ENCODE measurements at regions not wholly inside any gene's neighbourhood (a gene's known extent, or its start where the extent isn't known, plus 50 kb on each side); places are given as distances from the start of the nearest gene placed in this dataset.

DNA sequence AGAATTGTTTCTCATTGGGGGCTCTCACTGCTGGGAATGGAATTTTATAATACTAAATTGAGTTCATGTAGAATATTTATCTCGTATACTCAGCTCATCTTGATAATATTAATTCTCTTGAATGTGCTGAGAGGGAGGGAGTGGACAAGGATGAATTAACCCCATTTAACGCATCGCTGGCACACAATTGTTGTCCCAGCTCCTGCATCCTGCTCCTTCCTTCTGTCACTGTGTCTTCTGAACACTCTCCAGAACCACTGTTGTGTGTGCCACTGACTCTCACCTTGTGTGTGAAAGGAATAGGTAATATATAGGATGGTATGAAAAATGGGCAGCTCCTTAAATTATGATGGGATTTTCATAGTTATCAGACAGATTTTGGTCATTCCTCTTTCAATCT is 267.3 kb downstream of the MTRR start:
- H3K36me3 Mint-ChIP-seq: no peaks in the 10 kb centered on the region
- H3K9me3 Mint-ChIP-seq: no peaks in the 10 kb centered on the region
- ChIA-PET CTCF (interaction anchor here (1.5 kb wide), 1 partner anchor 208 kb away, joined by 3 read pairs; no protein-coding TSS in a partner anchor), POLR2A (no interaction called here)
- TF ChIP-seq ZNF416 (CRISPR knock-in tag; IDR thresholded peaks at IDR 0.05) (no peak), IRF2 (CRISPR knock-in tag; IDR thresholded peaks at IDR 0.05; ENCODE audit: borderline replicate concordance, low read depth) (no peak), PRRX2 (CRISPR knock-in tag; IDR thresholded peaks at IDR 0.05) (no peak), TCF7 (CRISPR knock-in tag; IDR thresholded peaks at IDR 0.05; ENCODE audit: low read depth) (no peak), PRDM15 (CRISPR knock-in tag; IDR thresholded peaks at IDR 0.05) (no peak)
- TF ChIP-seq, protein P1, sequence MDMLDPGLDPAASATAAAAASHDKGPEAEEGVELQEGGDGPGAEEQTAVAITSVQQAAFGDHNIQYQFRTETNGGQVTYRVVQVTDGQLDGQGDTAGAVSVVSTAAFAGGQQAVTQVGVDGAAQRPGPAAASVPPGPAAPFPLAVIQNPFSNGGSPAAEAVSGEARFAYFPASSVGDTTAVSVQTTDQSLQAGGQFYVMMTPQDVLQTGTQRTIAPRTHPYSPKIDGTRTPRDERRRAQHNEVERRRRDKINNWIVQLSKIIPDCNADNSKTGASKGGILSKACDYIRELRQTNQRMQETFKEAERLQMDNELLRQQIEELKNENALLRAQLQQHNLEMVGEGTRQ (CRISPR knock-in tag; IDR thresholded peaks at IDR 0.05): no peak
- DNase-seq (ENCODE audit: low spot score): no peak
- no peaks in the 10 kb centered on the region for H3K4me1 Mint-ChIP-seq
- no peak overlapping the region for H3K27ac Mint-ChIP-seq
- ATAC-seq: no peak
- H3K4me3 Mint-ChIP-seq: no peak overlapping the region
- H3K27me3 Mint-ChIP-seq (ENCODE audit: low read depth): no peaks in the 10 kb centered on the region

DNA sequence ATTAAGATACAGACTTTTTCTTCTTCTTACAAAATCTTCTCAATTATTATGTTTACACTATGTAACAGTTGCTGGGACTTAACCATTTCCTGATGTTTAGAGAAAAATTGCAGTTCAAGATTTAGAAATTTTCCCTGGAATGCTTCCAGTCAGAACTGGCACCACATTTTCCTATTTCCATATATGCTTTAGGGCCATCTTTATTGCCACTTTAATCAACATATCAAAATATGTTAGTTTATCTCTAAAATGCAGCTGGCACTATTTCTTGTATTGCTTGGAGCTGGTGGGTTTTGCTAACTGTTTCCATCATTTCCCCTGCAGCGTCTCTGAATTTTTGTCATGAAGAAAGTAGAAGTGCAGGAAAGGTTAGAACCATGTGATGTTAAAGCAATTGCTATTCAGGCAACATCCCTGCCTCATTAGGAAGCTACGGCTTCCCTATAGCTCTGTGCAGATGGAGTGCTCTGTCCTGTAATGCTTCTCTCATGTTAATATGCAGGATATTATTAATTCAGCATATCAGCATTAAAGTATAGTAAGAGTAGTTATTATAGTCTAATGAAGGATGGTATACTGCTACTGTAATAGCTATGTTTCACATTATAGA is 269.1 kb downstream of the MTRR start:
- ATAC-seq (no peak), DNase-seq (ENCODE audit: low spot score) (no peak)
- Mint-ChIP-seq H3K27me3 (ENCODE audit: low read depth) (no peaks in the 10 kb centered on the region), H3K9me3 (no peaks in the 10 kb centered on the region), H3K4me3 (no peak overlapping the region), H3K4me1 (no peaks in the 10 kb centered on the region), H3K36me3 (no peaks in the 10 kb centered on the region), H3K27ac (no peak overlapping the region)
- POLR2A ChIA-PET: no interaction called here
- no peak for TF ChIP-seq ZNF416 (CRISPR knock-in tag; IDR thresholded peaks at IDR 0.05)
- no peak for TF ChIP-seq ZNF219 (CRISPR knock-in tag; IDR thresholded peaks at IDR 0.05; ENCODE audit: borderline replicate concordance)
- TF ChIP-seq, protein P2, sequence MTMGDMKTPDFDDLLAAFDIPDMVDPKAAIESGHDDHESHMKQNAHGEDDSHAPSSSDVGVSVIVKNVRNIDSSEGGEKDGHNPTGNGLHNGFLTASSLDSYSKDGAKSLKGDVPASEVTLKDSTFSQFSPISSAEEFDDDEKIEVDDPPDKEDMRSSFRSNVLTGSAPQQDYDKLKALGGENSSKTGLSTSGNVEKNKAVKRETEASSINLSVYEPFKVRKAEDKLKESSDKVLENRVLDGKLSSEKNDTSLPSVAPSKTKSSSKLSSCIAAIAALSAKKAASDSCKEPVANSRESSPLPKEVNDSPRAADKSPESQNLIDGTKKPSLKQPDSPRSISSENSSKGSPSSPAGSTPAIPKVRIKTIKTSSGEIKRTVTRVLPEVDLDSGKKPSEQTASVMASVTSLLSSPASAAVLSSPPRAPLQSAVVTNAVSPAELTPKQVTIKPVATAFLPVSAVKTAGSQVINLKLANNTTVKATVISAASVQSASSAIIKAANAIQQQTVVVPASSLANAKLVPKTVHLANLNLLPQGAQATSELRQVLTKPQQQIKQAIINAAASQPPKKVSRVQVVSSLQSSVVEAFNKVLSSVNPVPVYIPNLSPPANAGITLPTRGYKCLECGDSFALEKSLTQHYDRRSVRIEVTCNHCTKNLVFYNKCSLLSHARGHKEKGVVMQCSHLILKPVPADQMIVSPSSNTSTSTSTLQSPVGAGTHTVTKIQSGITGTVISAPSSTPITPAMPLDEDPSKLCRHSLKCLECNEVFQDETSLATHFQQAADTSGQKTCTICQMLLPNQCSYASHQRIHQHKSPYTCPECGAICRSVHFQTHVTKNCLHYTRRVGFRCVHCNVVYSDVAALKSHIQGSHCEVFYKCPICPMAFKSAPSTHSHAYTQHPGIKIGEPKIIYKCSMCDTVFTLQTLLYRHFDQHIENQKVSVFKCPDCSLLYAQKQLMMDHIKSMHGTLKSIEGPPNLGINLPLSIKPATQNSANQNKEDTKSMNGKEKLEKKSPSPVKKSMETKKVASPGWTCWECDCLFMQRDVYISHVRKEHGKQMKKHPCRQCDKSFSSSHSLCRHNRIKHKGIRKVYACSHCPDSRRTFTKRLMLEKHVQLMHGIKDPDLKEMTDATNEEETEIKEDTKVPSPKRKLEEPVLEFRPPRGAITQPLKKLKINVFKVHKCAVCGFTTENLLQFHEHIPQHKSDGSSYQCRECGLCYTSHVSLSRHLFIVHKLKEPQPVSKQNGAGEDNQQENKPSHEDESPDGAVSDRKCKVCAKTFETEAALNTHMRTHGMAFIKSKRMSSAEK (CRISPR knock-in tag; IDR thresholded peaks at IDR 0.05; ENCODE audit: borderline replicate concordance): no peak
- TF ChIP-seq ZNF232 (CRISPR knock-in tag; IDR thresholded peaks at IDR 0.05): no peak
- CTCF ChIA-PET: no interaction called here

- no peak for ATAC-seq
- H3K27ac Mint-ChIP-seq: no peak overlapping the region
- CTCF ChIA-PET: no interaction called here
- no peaks in the 10 kb centered on the region for H3K4me1 Mint-ChIP-seq
- H3K4me3 Mint-ChIP-seq: no peak overlapping the region
- POLR2A ChIA-PET: no interaction called here
- no peaks in the 10 kb centered on the region for H3K36me3 Mint-ChIP-seq
- no peaks in the 10 kb centered on the region for H3K27me3 Mint-ChIP-seq (ENCODE audit: low read depth)
- no peaks in the 10 kb centered on the region for H3K9me3 Mint-ChIP-seq
- no peak for DNase-seq (ENCODE audit: low spot score)
- TF ChIP-seq EMX1 (CRISPR knock-in tag; IDR thresholded peaks at IDR 0.05) (no peak), ZNF219 (CRISPR knock-in tag; IDR thresholded peaks at IDR 0.05; ENCODE audit: borderline replicate concordance) (no peak), MAX (CRISPR knock-in tag; IDR thresholded peaks at IDR 0.05) (no peak), MXD4 (CRISPR knock-in tag; IDR thresholded peaks at IDR 0.05; ENCODE audit: borderline replicate concordance) (no peak), HMGA2 (CRISPR knock-in tag; IDR thresholded peaks at IDR 0.05) (no peak), ZNF396 (CRISPR knock-in tag; IDR thresholded peaks at IDR 0.05; ENCODE audit: borderline replicate concordance) (no peak)
- TF ChIP-seq, protein P3, sequence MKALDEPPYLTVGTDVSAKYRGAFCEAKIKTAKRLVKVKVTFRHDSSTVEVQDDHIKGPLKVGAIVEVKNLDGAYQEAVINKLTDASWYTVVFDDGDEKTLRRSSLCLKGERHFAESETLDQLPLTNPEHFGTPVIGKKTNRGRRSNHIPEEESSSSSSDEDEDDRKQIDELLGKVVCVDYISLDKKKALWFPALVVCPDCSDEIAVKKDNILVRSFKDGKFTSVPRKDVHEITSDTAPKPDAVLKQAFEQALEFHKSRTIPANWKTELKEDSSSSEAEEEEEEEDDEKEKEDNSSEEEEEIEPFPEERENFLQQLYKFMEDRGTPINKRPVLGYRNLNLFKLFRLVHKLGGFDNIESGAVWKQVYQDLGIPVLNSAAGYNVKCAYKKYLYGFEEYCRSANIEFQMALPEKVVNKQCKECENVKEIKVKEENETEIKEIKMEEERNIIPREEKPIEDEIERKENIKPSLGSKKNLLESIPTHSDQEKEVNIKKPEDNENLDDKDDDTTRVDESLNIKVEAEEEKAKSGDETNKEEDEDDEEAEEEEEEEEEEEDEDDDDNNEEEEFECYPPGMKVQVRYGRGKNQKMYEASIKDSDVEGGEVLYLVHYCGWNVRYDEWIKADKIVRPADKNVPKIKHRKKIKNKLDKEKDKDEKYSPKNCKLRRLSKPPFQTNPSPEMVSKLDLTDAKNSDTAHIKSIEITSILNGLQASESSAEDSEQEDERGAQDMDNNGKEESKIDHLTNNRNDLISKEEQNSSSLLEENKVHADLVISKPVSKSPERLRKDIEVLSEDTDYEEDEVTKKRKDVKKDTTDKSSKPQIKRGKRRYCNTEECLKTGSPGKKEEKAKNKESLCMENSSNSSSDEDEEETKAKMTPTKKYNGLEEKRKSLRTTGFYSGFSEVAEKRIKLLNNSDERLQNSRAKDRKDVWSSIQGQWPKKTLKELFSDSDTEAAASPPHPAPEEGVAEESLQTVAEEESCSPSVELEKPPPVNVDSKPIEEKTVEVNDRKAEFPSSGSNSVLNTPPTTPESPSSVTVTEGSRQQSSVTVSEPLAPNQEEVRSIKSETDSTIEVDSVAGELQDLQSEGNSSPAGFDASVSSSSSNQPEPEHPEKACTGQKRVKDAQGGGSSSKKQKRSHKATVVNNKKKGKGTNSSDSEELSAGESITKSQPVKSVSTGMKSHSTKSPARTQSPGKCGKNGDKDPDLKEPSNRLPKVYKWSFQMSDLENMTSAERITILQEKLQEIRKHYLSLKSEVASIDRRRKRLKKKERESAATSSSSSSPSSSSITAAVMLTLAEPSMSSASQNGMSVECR (CRISPR knock-in tag; IDR thresholded peaks at IDR 0.05; ENCODE audit: borderline replicate concordance): no peak
- TF ChIP-seq, protein P4, sequence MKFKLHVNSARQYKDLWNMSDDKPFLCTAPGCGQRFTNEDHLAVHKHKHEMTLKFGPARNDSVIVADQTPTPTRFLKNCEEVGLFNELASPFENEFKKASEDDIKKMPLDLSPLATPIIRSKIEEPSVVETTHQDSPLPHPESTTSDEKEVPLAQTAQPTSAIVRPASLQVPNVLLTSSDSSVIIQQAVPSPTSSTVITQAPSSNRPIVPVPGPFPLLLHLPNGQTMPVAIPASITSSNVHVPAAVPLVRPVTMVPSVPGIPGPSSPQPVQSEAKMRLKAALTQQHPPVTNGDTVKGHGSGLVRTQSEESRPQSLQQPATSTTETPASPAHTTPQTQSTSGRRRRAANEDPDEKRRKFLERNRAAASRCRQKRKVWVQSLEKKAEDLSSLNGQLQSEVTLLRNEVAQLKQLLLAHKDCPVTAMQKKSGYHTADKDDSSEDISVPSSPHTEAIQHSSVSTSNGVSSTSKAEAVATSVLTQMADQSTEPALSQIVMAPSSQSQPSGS (CRISPR knock-in tag; IDR thresholded peaks at IDR 0.05; ENCODE audit: borderline replicate concordance, low read depth): no peak
These were observed 269.9 kb downstream of the MTRR start for GRCh38 chr5:8138884-8139283.
